ENCODE measurements at regions not wholly inside any gene's neighbourhood (a gene's known extent, or its start where the extent isn't known, plus 50 kb on each side); places are given as distances from the start of the nearest gene placed in this dataset.

GRCh38 chr3:178428037-178428436, 108.2 kb upstream of the KCNMB2 start:
- no peaks in the 10 kb centered on the region for H3K79me2 ChIP-seq (ENCODE audit: control insufficient read depth, insufficient read depth, low read length)
- H3K9me1 ChIP-seq (replicated peaks; ENCODE audit: control insufficient read depth, extremely low read depth, insufficient read depth, low read length) = no peaks in the 10 kb centered on the region
- no peak overlapping the region for H3K4me2 ChIP-seq (ENCODE audit: insufficient read depth, low read length)
- dilution Hi-C loops (cut with MboI; ENCODE audit: extremely low pct_ligation_motif_present, low sequenced_read_pairs) = no loop called here
- H3K4me3 ChIP-seq (replicated peaks in 1 of 3; ENCODE audit: insufficient read depth in 1 of 3, low read depth in 1 of 3, low read length in 3 of 3) = no peak overlapping the region
- no peak overlapping the region for H3K27ac ChIP-seq (ENCODE audit: insufficient read depth, low read depth, low read length)
- no peaks in the 10 kb centered on the region for H4K20me1 ChIP-seq (replicated peaks; ENCODE audit: control insufficient read depth, extremely low read depth, insufficient read depth, low read length)
- no peak overlapping the region for H3K9ac ChIP-seq (replicated peaks; ENCODE audit: extremely low read depth, insufficient read depth, low read length)
- DNase-seq (ENCODE audit: low read depth, low spot score) (no peak), FAIRE-seq (no peak)
- BruUV-seq (replicated peaks) = no TSS peak
- H2AFZ ChIP-seq (ENCODE audit: low read depth, low read length) = no peak overlapping the region
- intact Hi-C loops (cut with micrococcal nuclease) = no loop called here
- H3K27me3 ChIP-seq (ENCODE audit: control insufficient read depth in 2 of 2, insufficient read depth in 2 of 2, low read length in 2 of 2) = no peaks in the 10 kb centered on the region
- no peaks in the 10 kb centered on the region for H3K4me1 ChIP-seq (ENCODE audit: control insufficient read depth, extremely low read depth, insufficient read depth, low read length)
- H3K9me3 ChIP-seq (replicated peaks; ENCODE audit: control insufficient read depth, insufficient read depth, low read length) = no peaks in the 10 kb centered on the region
- POLR2A ChIA-PET = no interaction called here
- CTCF ChIA-PET = interaction anchor here (1.1 kb wide), 1 partner anchor 9 kb away, joined by 6 read pairs; no protein-coding TSS in a partner anchor
- TF ChIP-seq POLR2AphosphoS5 (IDR thresholded peaks at IDR 0.05; ENCODE audit: insufficient read depth, low read depth, low read length) (no peak), CTCF (IDR thresholded peaks at IDR 0.05; ENCODE audit: extremely low read depth in 1 of 2, insufficient read depth in 1 of 2, low read depth in 1 of 2, low read length in 2 of 2) (no peak), MYC (IDR thresholded peaks at IDR 0.05; ENCODE audit: low read depth, low read length) (no peak), FOS (IDR thresholded peaks at IDR 0.05; ENCODE audit: borderline replicate concordance, insufficient read depth, low read length) (no peak), MAX (IDR thresholded peaks at IDR 0.05; ENCODE audit: insufficient read depth, insufficient read length) (no peak), POLR2A (IDR thresholded peaks at IDR 0.05; ENCODE audit: low read depth, low read length) (no peak), GATA2 (IDR thresholded peaks at IDR 0.05; ENCODE audit: insufficient read depth, insufficient read length, low read depth, low read length) (no peak), JUN (IDR thresholded peaks at IDR 0.05; ENCODE audit: borderline replicate concordance, insufficient read depth, insufficient read length, low read depth) (no peak), EZH2 (IDR thresholded peaks at IDR 0.05; ENCODE audit: borderline replicate concordance, low read depth, low read length, severe bottlenecking) (no peak)
- H3K36me3 ChIP-seq (ENCODE audit: control insufficient read depth in 2 of 2, extremely low read depth in 1 of 2, insufficient read depth in 2 of 2, low read length in 2 of 2) = no peaks in the 10 kb centered on the region
